ENCODE measurements at regions not wholly inside any gene's neighbourhood (a gene's known extent, or its start where the extent isn't known, plus 50 kb on each side); places are given as distances from the start of the nearest gene placed in this dataset.
"Not testable (repeated sequence)": the region's sequence is repeated elsewhere in the genome, so short reads cannot be mapped to it uniquely, and the experiment has no call there.

GRCh38 chr1:14267991-14268390, 330.5 kb upstream of the KAZN start:
- H3K4me3 Mint-ChIP-seq = no peak overlapping the region
- DNase-seq = no peak
- no peaks in the 10 kb centered on the region for H3K4me1 Mint-ChIP-seq (ENCODE audit: low read depth)
- no peaks in the 10 kb centered on the region for H3K9me3 Mint-ChIP-seq
- H3K27me3 Mint-ChIP-seq (ENCODE audit: low read depth) = no peaks in the 10 kb centered on the region
- no peak for ATAC-seq
- H3K36me3 Mint-ChIP-seq (ENCODE audit: insufficient read depth) = no peaks in the 10 kb centered on the region

GRCh38 chr1:14270821-14271220, 327.7 kb upstream of the KAZN start:
- H3K4me3 Mint-ChIP-seq = no peak overlapping the region
- H3K27me3 Mint-ChIP-seq (ENCODE audit: low read depth) = no peaks in the 10 kb centered on the region

DNA sequence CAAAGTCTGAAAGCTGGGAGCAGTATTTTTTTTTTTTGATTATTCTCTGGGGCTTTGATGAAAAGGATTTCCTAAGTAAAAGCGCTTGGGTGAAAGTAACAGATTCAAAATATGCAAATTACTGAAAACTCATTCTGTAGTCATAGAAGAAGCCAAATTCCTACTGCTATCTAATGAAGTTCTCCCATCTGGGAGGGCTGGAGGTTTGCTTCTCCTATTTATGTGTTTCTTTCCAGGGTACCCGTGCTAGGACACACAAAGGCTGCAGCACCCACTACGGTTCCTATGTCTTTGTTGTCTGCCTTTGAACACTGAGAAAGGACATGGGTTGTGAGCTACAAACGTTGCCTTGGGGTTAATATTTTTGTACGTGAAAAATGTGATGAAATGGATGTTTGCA, 324.7 kb upstream of the KAZN start:
- no peaks in the 10 kb centered on the region for H3K4me1 Mint-ChIP-seq (ENCODE audit: low read depth)
- ATAC-seq = no peak
- no peaks in the 10 kb centered on the region for H3K36me3 Mint-ChIP-seq (ENCODE audit: insufficient read depth)
- no peak for DNase-seq
- H3K27me3 Mint-ChIP-seq (ENCODE audit: low read depth) = no peaks in the 10 kb centered on the region
- H3K4me3 Mint-ChIP-seq = no peak overlapping the region
- H3K9me3 Mint-ChIP-seq = no peaks in the 10 kb centered on the region

More at GRCh38 chr1:14270821-14271220, 327.7 kb upstream of the KAZN start:
- Mint-ChIP-seq H3K36me3 (ENCODE audit: insufficient read depth) (no peaks in the 10 kb centered on the region), H3K9me3 (no peaks in the 10 kb centered on the region), H3K4me1 (ENCODE audit: low read depth) (no peaks in the 10 kb centered on the region)
- DNase-seq (no peak), ATAC-seq (no peak)

DNA sequence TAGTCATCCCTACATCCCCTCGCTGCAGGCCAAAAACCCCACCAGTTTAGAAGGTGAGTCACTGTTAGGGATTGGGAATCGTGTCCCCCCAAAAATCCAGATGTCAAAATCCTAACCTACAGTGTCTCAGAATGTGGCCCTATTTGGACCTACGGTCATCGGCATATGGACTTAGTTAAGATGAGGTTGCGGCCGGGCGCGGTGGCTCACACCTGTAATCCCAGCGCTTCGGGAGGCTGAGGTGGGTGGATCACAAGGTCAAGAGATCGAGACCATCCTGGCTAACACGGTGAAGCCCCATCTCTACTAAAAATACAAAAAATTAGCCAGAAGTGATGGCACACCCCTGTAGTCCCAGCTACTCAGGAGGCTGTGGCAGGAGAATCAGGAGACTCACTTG, 318.6 kb upstream of the KAZN start:
- not testable (repeated sequence) for H3K4me1 Mint-ChIP-seq (ENCODE audit: low read depth); H3K9me3 Mint-ChIP-seq

DNA sequence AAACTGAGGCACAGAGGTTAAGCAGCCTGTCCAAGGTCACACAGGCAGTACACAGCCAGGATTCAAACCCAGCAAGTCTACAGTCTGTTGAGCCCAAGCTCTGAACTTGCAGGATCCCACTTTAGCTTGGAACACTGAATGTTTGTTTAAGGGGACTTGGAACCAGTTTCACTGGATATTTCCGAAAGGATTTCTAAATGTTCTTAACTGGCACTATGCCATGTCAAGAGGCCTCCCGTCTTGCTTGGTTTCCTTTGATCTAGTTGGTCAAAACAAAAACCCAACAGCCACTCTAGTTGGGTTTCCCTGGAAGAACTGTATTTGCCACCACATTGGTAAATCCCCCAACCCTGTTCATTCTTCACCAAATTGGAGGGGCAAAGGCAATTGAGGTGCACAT, 317.6 kb upstream of the KAZN start:
- no peak for ATAC-seq
- H3K27me3 Mint-ChIP-seq (ENCODE audit: low read depth) = no peaks in the 10 kb centered on the region
- no peaks in the 10 kb centered on the region for H3K36me3 Mint-ChIP-seq (ENCODE audit: insufficient read depth)
- DNase-seq = no peak
- no peaks in the 10 kb centered on the region for H3K4me1 Mint-ChIP-seq (ENCODE audit: low read depth)
- no peak overlapping the region for H3K4me3 Mint-ChIP-seq
- H3K9me3 Mint-ChIP-seq = no peaks in the 10 kb centered on the region

More for the DNA sequence above, 318.6 kb upstream of the KAZN start:
- not testable (repeated sequence) for ATAC-seq; H3K4me3 Mint-ChIP-seq; DNase-seq; H3K27me3 Mint-ChIP-seq (ENCODE audit: low read depth); H3K36me3 Mint-ChIP-seq (ENCODE audit: insufficient read depth)

DNA sequence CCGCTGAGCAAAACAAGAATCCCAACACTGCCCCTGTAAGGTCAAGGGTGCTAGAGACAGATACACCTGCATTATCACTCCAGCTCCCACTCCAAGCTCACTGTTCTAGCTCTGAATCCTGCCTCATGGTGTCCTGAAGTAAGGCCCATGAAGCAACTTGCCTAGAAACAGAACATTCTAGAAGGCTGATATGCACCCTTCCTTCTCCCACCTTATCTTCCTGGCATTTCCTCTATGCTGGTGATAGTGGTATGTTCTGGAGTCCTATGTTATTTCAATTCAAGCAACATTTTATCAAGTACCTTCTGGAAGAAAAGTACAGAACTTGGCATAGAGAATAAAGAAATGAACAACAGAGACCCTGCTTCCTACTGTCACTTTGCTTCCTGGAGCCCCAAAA, 317.1 kb upstream of the KAZN start:
- Mint-ChIP-seq H3K27me3 (ENCODE audit: low read depth) (no peaks in the 10 kb centered on the region), H3K36me3 (ENCODE audit: insufficient read depth) (no peaks in the 10 kb centered on the region), H3K9me3 (peaks cover 3% of the 10 kb centered on the region), H3K4me3 (no peak overlapping the region), H3K4me1 (ENCODE audit: low read depth) (no peaks in the 10 kb centered on the region)
- DNase-seq (no peak), ATAC-seq (no peak)

DNA sequence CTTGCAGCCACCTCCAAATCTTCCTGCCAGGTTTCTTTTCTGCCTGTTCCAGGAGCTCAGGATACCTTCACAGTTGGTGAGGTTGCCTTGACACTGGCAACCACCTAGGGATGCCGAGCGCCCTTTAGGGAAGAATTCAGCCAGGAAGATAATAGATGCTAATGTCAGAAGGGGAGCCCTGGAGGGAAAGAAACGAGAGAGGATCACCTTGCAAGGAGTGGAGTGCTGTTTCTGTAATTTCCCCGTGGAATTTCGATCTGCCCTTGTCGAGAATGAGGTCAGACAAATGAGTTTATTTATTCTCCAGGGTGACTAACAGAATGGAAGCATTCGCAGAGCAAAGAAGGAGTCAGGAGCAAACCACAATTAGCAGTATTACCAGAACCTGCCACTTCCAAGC, 315.8 kb upstream of the KAZN start:
- no peak for DNase-seq
- H3K4me1 Mint-ChIP-seq (ENCODE audit: low read depth) = no peaks in the 10 kb centered on the region
- H3K9me3 Mint-ChIP-seq = peaks cover 3% of the 10 kb centered on the region
- ATAC-seq = no peak
- H3K36me3 Mint-ChIP-seq (ENCODE audit: insufficient read depth) = no peaks in the 10 kb centered on the region
- H3K27me3 Mint-ChIP-seq (ENCODE audit: low read depth) = no peaks in the 10 kb centered on the region
- H3K4me3 Mint-ChIP-seq = no peak overlapping the region

DNA sequence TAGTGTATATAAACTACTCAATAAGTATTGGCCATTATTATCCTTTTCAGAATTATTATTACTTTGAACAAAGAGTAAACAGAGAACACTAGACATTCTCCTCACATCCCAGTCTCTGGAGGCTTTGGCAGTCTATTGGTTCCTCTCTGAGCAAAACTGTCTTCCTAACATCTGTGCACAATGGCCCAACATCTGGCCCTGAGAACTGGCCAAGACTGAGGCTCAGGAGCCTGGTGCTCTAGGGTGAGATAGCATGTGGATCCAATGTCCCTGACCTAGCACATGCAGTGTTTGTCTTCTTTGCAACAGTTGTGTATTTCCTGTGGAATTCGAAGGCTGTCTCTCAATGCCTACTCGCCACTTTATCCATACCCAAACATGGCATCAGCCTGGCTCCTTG, 313.2 kb upstream of the KAZN start:
- no peak for DNase-seq
- H3K9me3 Mint-ChIP-seq = peaks cover 3% of the 10 kb centered on the region
- no peak for ATAC-seq
- H3K27me3 Mint-ChIP-seq (ENCODE audit: low read depth) = no peaks in the 10 kb centered on the region
- H3K4me1 Mint-ChIP-seq (ENCODE audit: low read depth) = no peaks in the 10 kb centered on the region
- no peaks in the 10 kb centered on the region for H3K36me3 Mint-ChIP-seq (ENCODE audit: insufficient read depth)
- no peak overlapping the region for H3K4me3 Mint-ChIP-seq

DNA sequence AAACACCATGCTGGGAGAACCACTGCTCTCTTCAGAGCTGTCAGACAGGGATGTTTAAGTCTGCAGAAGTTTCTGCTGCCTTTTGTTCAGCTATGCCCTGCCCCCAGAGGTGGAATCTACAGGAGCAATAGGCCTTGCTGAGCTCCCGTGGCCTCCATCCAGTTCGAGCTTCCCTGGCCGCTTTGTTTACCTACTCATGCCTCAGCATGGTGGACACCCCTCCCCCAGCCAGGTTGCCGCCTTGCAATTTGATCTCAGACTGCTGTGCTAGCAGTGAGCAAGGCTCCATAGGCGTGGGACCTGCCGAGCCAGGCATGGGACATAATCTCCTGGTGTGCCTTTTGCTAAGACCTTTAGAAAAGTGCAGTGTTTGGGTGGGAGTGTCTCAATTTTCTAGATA, 307.3 kb upstream of the KAZN start:
- H3K4me1 Mint-ChIP-seq (ENCODE audit: low read depth); H3K4me3 Mint-ChIP-seq; H3K36me3 Mint-ChIP-seq (ENCODE audit: insufficient read depth); H3K27me3 Mint-ChIP-seq (ENCODE audit: low read depth); DNase-seq; H3K9me3 Mint-ChIP-seq; ATAC-seq: not testable (repeated sequence)

GRCh38 chr1:14292520-14292919, 306.0 kb upstream of the KAZN start:
- H3K4me1 Mint-ChIP-seq (ENCODE audit: low read depth) = no peaks in the 10 kb centered on the region
- peaks cover 4% of the 10 kb centered on the region for H3K27me3 Mint-ChIP-seq (ENCODE audit: low read depth)
- no peak for ATAC-seq
- DNase-seq = no peak
- no peaks in the 10 kb centered on the region for H3K9me3 Mint-ChIP-seq
- H3K4me3 Mint-ChIP-seq = no peak overlapping the region
- H3K36me3 Mint-ChIP-seq (ENCODE audit: insufficient read depth) = no peaks in the 10 kb centered on the region

GRCh38 chr1:14294006-14294405, 304.5 kb upstream of the KAZN start:
- Mint-ChIP-seq H3K4me3 (no peak overlapping the region), H3K36me3 (ENCODE audit: insufficient read depth) (no peaks in the 10 kb centered on the region), H3K9me3 (no peaks in the 10 kb centered on the region), H3K27me3 (ENCODE audit: low read depth) (peaks cover 4% of the 10 kb centered on the region), H3K4me1 (ENCODE audit: low read depth) (no peaks in the 10 kb centered on the region)
- DNase-seq (no peak), ATAC-seq (no peak)

- no peaks in the 10 kb centered on the region for H3K9me3 Mint-ChIP-seq
These were observed 303.5 kb upstream of the KAZN start for GRCh38 chr1:14294860-14295536.

DNA sequence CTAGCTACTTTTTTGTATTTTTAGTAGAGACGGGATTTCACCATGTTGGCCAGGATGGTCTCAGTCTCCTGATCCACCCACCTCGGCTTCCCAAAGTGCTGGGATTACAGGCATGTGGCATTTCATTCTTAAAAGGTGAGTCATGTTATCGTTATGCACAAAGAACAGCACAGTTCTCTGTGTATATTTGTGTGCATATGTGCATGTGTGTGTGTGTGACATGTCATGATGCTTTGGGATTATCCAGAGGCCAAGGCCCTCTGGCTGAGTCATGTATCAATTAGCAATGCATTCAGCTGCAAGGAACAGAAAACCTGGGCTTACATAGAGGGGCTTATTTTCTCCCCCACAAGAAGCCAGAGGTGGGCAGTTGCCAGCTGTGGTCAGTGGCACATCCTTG, 301.7 kb upstream of the KAZN start:
- Mint-ChIP-seq H3K36me3 (ENCODE audit: insufficient read depth) (no peaks in the 10 kb centered on the region), H3K4me1 (ENCODE audit: low read depth) (no peaks in the 10 kb centered on the region), H3K27me3 (ENCODE audit: low read depth) (peaks cover 3% of the 10 kb centered on the region), H3K4me3 (no peak overlapping the region), H3K9me3 (no peaks in the 10 kb centered on the region)
- DNase-seq (no peak), ATAC-seq (no peak)

More at GRCh38 chr1:14294860-14295536, 303.5 kb upstream of the KAZN start:
- Mint-ChIP-seq H3K27me3 (ENCODE audit: low read depth) (peaks cover 4% of the 10 kb centered on the region), H3K36me3 (ENCODE audit: insufficient read depth) (no peaks in the 10 kb centered on the region), H3K4me3 (no peak overlapping the region), H3K4me1 (ENCODE audit: low read depth) (no peaks in the 10 kb centered on the region)
- ATAC-seq (no peak), DNase-seq (no peak)

- H3K36me3 Mint-ChIP-seq (ENCODE audit: insufficient read depth) = no peaks in the 10 kb centered on the region
- no peaks in the 10 kb centered on the region for H3K4me1 Mint-ChIP-seq (ENCODE audit: low read depth)
- no peak overlapping the region for H3K4me3 Mint-ChIP-seq
- peaks cover 6% of the 10 kb centered on the region for H3K27me3 Mint-ChIP-seq (ENCODE audit: low read depth)
- ATAC-seq (no peak), DNase-seq (no peak)
- no peaks in the 10 kb centered on the region for H3K9me3 Mint-ChIP-seq
These were observed 301.1 kb upstream of the KAZN start for GRCh38 chr1:14297356-14297755.

DNA sequence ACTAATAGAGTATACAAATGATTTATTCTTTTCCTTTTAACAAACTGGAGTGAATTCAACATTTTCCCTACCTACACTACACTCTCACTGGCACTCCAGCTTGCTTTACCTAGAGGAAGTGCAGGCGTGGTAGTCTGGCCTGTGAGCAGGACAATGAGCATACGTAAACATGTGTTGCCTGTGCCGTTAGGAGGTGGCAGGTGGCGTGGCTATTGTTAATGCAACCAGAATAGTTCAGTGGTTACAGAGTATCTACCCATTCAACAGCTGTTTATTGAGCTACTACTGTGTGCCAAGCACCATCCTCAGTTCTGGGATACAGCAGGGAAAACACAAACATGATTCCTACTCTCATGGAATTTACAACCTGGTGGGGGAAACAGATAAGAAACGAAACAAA, 299.7 kb upstream of the KAZN start:
- no peaks in the 10 kb centered on the region for H3K9me3 Mint-ChIP-seq
- H3K27me3 Mint-ChIP-seq (ENCODE audit: low read depth) = peaks cover 4% of the 10 kb centered on the region
- ATAC-seq = no peak
- no peaks in the 10 kb centered on the region for H3K36me3 Mint-ChIP-seq (ENCODE audit: insufficient read depth)
- no peak overlapping the region for H3K4me3 Mint-ChIP-seq
- no peak for DNase-seq
- no peaks in the 10 kb centered on the region for H3K4me1 Mint-ChIP-seq (ENCODE audit: low read depth)

Data from activated T-cell treated with anti-CD3 and anti-CD28 coated beads, Interleukin-2, amount 50 U/mL, for 4 hours (primary cell).